AG09309 (cell line): ENCODE measurements at regions not wholly inside any gene's neighbourhood (a gene's known extent, or its start where the extent isn't known, plus 50 kb on each side); places are given as distances from the start of the nearest gene placed in this dataset.

Experiments
- DNase-seq: peaks from one replicate; pipeline ENCODE4 v3.0.0-alpha.2; 2010; ENCODE audit warnings: low read depth
- H3K4me3 ChIP-seq: 2 replicates; pipeline ENCODE4 v1.5.1; 2011; ENCODE audit warnings: mild to moderate bottlenecking, low read depth, low read length, moderate library complexity; ENCODE audit not compliant: control insufficient read depth
- TF ChIP-seq, protein P1 (sequence below): IDR thresholded peaks from 2 replicates; pipeline ENCODE4 v1.5.1; 2011; ENCODE audit warnings: mild to moderate bottlenecking, low read depth, low read length, inconsistent platforms; ENCODE audit not compliant: insufficient read depth, control insufficient read depth; ENCODE audit errors: missing control alignments

DNA sequence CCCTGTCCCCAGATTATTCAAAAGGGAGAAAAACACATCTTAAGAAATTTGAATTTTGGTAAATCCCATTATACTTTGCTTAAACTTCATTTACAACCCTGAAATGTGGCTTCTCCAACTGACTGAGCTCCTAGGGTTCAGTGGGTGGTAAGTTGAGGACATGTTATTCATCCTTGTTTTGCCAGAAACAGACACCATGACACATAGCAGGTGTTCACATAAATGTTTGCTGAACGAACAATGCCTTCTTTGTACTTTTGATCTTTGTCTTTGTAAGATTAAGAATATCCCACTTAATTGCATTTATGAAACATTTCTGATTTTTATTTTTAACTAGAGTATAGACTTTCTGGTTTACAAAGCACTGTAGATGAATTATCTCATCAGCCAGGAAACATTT lies 209.7 kb downstream of the GPAM start:
- no peak for DNase-seq
- no peak overlapping the region for H3K4me3 ChIP-seq
- TF ChIP-seq, protein P1, sequence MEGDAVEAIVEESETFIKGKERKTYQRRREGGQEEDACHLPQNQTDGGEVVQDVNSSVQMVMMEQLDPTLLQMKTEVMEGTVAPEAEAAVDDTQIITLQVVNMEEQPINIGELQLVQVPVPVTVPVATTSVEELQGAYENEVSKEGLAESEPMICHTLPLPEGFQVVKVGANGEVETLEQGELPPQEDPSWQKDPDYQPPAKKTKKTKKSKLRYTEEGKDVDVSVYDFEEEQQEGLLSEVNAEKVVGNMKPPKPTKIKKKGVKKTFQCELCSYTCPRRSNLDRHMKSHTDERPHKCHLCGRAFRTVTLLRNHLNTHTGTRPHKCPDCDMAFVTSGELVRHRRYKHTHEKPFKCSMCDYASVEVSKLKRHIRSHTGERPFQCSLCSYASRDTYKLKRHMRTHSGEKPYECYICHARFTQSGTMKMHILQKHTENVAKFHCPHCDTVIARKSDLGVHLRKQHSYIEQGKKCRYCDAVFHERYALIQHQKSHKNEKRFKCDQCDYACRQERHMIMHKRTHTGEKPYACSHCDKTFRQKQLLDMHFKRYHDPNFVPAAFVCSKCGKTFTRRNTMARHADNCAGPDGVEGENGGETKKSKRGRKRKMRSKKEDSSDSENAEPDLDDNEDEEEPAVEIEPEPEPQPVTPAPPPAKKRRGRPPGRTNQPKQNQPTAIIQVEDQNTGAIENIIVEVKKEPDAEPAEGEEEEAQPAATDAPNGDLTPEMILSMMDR, result no peak

GRCh38 chr10:111974325-111974724 lies 209.2 kb downstream of the GPAM start:
- no peak for DNase-seq
- TF ChIP-seq, protein P1, result no peak
- H3K4me3 ChIP-seq, result no peak overlapping the region

DNA sequence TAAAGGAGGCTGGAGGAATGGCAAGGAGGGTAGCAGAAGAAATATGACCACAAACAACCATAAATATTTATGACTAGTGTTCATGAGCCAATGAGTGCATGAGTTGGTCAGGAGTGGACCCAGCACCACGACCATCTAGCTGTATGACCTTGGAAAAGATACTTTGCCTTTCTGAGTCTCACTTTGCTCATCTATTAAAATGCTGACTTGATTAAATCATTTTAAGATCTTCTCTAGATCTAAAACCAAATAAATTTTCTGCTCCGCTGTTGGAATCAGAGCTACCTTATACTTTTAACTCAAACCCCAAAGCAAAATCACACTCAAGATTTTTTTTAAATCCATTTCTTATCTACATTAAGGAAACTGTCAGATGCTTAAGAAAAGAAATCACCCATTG lies 207.0 kb downstream of the GPAM start:
- H3K4me3 ChIP-seq, result no peak overlapping the region
- DNase-seq, result no peak
- TF ChIP-seq, protein P1, result no peak

DNA sequence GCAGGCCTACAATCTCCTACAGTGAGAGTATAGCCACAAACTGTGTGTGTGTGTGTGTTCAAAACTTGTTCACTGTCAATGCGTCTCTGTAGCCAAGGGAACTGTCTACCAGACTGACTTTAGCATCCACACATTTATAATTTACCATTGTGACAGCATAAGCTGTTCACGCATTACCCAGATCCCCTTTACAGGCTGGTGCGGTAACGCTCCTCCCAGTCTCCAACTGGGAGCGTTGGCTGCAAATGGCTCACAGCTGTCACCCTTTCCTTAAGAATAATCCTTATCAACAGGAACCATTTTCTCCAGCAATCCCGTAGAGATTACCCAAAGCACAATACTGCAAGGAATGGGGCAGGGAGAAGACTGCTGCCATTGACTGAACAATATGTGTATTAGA lies 199.5 kb downstream of the GPAM start:
- TF ChIP-seq, protein P1, result no peak
- H3K4me3 ChIP-seq, result no peak overlapping the region
- DNase-seq, result no peak

DNA sequence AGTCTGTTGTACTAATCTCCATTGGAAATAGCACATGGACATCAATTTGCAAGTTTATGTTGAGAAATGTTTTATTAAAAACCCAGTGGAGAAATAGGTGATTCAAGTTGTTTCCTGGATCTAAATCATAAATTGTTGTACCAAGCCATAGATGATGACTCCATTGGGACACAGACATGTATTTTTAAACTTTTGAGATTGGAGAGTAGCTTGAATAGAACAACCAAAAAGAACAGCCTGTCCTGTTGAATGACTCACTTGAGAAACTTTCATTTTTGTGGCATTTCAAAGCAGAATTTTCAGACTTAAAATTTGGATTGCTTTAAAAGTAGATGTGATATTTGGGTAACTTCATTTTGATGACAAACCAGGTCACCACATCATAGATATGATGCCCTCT lies 197.5 kb downstream of the GPAM start:
- TF ChIP-seq, protein P1, result no peak
- no peak for DNase-seq
- H3K4me3 ChIP-seq, result no peak overlapping the region

- no peak for DNase-seq
- TF ChIP-seq, protein P1, result no peak
- no peak overlapping the region for H3K4me3 ChIP-seq
These were observed 194.9 kb downstream of the GPAM start for GRCh38 chr10:111988646-111989045.
